Caki2 (cell line): ENCODE measurements at regions not wholly inside any gene's neighbourhood (a gene's known extent, or its start where the extent isn't known, plus 50 kb on each side); places are given as distances from the start of the nearest gene placed in this dataset.
"Not testable (repeated sequence)": the region's sequence is repeated elsewhere in the genome, so short reads cannot be mapped to it uniquely, and the experiment has no call there.

Experiments used
- DNase-seq: peaks from one replicate; pipeline ENCODE4 v3.0.0-alpha.2; 2015; ENCODE audit warnings: low read depth
- in situ Hi-C: cut with HindIII; loops from 2 replicates; pipeline ENCODE4 v1.10.0; 2016; ENCODE audit warnings: low sequenced_read_pairs, low pct_unique_long_range_greater_than_20kb, mixed read lengths

DNA sequence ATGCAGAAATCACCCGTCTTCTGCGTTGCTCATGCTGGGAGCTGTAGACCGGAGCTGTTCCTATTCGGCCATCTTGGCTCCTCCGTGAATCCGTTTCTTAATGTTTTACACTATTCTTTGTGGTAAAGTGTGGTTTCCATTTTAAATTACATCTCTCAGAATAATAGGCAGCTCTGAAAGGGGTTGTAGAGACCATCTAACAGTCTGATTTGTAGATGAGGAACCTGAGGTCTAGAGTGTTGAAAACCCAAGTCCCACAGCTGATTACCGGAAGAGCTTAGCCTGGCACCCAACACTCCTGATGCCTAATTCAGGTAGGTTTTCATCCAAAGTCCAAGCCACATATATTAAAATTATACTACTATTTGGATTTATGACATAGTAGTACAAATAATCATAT lies 144.0 kb downstream of the LEPR start:
- no peak for DNase-seq
- in situ Hi-C loops, result no loop called here

DNA sequence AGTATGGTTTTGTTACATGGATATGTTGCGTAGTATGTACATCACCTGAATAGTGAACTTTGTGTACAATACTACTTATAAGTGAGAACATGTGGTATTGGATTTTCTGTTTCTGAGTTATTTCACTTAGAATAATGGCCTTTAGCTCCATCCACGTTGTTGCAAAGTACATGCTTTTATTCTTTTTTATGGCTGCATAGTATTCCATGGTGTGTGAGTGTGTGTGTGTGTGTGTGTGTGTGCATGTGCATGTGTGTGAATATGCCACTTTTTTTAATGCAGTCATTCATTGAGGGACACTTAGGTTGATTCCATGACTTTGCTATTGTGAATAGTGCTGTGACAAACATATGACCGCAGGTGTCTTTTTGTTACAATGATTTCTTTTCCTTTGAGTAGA lies 147.8 kb downstream of the LEPR start:
- in situ Hi-C loops, result no loop called here
- no peak for DNase-seq

DNA sequence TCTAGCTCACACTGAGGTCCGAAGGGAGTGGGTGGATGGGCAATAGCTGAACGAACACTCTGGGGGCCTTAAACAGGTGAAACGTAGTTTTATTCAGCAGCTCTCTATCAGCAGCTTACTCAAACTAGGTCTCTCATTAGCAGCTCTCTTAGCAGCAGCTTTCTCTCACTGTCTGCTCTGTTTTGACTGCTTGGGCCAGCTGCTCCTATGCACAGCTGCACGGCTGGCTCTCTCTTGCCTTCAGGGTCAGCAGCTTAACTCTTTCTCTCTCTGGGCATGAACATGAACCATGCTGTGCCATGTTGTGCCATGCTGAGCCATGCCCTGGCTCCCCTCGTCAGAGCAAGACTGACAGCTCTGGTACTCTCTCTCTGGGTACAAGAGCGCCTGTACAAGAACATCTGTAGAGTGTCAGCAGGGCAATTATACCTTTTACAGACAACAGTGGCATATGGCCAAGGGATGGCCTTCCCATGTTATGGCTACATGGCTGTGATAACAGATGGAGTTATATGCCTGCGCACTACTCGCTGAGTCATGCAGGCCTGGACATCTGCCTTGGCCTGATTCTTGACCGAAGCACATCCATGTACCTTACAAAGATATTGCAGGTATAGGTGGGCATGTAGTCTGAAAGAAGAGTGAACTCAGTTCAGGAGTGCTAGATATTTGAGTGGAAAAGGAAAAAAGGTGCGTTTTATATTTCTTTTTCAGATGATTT lies 152.4 kb downstream of the LEPR start:
- in situ Hi-C loops, result no loop called here

DNA sequence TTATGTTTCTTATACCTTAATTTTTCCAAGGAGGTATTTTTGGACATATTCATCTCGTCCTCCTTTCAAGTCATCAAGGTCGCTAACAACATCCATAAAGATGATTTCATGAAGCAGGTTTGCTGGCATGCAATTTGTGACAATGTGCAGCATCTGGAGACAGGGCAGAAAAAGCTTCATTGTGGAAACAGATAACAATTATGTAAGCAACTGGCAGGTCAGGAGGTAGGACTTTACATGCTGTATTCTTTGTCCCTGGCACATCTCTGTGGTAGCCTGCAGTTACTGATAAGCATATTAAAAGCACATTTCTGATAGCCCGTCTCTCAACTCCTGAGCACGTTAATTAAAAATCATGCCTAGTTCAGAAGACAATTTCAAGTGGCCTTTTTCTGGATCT lies 156.8 kb downstream of the LEPR start:
- DNase-seq, result no peak
- in situ Hi-C loops, result no loop called here

More for the DNA sequence above, 152.4 kb downstream of the LEPR start:
- DNase-seq, result no peak

DNA sequence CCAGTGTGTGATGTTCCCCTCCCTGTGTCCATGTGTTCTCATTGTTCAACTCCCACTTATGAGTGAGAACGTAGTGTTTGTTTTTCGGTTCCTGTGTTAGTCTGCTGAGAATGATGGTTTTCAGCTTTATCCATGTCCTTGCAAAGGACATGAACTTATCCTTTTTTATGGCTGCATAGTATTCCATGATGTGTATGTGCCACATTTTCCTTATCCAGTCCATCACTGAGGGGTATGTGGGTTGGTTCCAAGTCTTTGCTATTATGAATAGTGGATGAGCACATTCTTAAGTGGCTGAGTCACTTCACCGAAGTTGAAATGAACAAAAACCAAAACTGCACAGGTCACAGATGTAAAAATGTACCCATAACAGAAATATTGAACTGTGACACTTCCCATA lies 157.5 kb downstream of the LEPR start:
- in situ Hi-C loops, DNase-seq: not testable (repeated sequence)

DNA sequence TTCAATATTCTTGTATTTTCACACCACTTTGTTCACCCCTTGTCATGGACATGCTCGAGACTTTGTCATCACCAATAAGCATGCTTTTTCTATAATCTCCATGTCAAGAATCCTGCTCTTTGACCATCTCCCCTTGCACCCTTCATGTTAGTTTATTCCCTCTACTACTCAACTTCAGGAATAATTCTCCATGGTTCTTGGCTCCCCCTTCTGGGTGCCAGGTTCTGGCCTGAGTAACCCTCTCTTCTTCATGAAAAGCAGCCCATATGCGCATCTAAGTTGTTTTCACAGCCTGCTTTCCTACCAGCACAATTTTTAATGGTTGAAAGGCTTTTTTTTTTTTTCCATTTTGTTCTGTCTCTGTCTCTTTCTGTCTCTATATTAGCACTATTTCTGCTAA lies 160.7 kb downstream of the LEPR start:
- in situ Hi-C loops, result no loop called here
- no peak for DNase-seq

DNA sequence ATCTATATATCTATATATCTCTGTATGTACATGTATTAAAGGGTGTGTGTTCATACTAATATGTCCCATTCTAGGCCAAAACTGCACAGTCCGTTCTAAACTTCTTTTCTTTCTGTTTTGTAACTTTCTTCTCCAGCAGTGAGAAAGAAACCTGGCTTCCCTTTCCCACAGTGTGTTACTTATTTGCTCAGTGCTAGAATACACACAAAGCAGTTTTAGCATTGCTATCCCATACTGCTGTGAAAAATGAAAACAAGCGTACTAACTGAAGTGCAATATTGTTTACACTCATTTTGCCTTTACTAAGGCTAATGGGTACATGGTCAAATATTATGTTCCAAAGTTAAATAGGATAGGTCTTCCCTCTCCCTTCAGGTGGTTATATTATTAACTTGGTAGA lies 163.9 kb downstream of the LEPR start:
- in situ Hi-C loops, result no loop called here
- DNase-seq, result no peak

DNA sequence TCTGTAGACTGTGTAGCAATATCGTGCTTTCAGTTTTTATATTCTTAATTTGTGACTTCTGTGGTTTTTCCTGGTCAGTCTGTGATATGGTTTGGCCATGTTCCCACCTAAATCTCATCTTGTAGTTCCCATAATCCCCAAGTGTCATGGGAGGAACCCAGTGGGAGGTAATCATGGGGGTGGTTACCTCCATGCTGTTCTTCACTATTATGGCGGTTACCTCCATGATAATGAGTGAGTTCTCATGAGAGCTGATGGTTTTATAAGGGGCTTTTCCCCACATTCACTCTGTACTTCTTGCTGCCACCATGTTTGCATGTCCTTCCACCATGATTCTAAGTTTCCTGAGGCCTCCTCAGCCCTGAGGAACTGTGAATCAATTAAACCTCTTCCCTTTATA lies 169.8 kb downstream of the LEPR start:
- in situ Hi-C loops, result no loop called here
- no peak for DNase-seq

DNA sequence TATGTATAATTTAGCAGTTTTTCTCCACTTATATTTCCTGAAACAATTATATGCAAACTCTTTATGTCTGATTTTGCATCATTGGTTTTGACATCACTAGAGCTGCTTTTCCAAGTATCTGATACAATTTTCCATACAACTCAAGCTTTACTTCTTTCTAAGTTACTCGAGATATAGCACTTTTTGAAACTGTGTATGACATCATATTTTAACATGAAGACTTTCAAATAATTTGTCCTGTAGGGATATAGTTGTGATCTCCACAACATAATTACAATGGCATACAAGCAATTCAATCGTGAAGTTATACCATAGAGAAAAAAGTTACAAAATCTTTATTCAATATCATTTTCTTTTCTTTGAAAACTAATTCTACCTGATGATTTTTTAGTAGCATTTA lies 173.0 kb downstream of the LEPR start:
- no peak for DNase-seq
- in situ Hi-C loops, result no loop called here

DNA sequence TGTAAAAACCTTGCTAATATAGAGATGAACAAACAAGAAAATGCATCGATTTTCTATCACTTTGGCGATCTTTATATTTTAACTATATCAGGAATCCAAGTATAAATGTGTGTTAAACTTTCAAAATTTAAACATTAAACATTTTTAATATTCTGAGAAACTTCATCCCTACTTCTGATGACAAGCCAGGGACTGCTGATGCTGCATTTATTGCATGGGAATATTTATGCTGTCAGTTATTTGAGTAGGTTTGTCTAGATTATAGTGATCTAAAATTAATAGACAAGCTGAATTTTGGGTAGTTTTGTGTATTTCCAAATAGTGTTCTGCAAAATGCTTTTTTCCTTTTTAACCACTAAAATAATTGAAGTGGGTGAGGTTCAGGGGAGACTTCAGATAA lies 175.3 kb downstream of the LEPR start:
- in situ Hi-C loops, result no loop called here
- DNase-seq, result no peak

DNA sequence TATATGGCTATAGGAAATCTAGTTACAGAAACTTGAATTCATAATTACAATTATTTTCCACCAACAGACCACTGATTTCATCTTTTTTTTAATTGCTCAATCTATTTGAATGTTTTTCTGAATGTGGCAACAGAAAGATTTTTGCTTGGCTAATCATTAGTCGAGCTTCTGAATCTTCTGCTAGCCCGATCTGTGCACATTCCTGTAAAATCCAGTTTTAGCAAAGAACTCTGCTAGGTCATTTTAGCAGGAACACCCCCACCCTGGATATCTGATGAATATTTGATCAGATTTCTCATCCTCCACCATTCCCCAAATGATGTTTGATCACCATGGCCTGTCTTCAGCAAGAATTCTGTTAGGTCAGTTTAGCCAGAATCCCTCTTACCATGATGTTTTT lies 176.3 kb downstream of the LEPR start:
- in situ Hi-C loops, result no loop called here
- DNase-seq, result no peak

DNA sequence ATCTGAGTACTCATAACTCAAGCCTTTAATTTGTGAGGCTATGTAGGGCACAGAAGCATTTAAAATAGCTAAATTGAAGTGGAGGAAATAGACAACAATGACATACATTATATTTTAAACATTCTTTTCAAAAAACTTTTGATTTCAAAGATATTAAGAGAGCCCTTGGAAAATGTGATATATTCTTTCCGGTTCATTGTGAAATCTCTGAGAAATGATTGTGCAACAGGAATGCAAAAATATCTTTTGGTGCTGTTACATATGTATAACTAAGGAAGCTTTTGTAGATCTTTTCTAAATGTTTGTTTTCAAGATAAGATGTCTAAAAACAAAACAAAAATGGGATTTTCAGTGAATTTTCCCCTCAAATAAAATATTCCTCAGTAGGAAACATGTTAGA lies 185.2 kb downstream of the LEPR start:
- in situ Hi-C loops, result no loop called here
- DNase-seq, result no peak

DNA sequence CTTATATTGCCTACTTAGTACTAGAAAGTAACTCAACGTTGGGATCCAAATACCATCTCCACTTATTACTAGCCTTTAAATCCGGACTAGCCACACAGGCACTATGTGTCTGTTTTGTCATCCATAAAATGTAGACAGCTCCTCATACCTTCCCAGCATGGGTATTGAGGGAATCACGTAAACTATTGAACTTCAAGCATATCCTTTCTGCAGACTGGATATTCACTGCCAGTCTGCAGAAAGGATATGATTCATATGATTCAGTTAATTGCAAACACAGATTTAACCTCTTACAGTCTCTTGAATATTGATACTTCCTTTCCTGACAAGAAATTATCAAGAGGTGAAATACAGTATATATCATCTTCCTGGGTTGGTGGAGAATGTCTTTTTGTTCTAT lies 186.0 kb downstream of the LEPR start:
- DNase-seq, result no peak
- in situ Hi-C loops, result no loop called here

DNA sequence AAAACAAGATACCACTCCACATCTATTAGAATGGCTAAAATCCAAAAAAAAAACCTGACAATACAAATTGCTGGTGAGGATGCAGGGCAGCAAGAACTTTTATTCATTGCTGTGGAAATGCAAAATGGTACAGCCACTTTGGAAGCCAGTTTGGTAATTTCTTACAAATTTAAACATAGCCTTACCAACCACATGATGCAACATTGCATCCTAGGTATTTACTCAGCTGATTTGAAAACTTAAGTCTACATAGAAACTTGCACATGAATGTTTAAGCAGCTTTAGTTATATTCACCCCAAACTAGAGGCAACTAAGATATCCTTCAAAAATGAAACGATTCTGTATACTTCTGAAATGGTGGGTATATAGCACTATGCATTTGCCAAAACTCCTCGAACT lies 178.8 kb upstream of the PDE4B start:
- DNase-seq, result no peak
- in situ Hi-C loops, result no loop called here

DNA sequence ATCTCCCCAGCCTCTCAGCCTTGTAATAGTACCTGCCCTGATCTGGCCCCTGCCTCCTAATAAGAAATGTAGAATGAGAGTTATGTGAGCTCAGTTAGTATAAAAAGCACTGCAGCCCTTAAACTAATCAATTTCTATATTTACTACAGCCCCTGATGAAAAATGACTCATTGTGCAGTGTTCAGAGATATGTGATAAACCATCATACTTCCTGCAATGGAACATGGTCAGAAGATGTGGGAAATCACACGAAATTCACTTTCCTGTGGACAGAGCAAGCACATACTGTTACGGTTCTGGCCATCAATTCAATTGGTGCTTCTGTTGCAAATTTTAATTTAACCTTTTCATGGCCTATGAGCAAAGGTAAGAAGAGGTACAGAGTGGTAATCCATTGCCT lies 176.8 kb upstream of the PDE4B start:
- in situ Hi-C loops, result no loop called here
- no peak for DNase-seq

DNA sequence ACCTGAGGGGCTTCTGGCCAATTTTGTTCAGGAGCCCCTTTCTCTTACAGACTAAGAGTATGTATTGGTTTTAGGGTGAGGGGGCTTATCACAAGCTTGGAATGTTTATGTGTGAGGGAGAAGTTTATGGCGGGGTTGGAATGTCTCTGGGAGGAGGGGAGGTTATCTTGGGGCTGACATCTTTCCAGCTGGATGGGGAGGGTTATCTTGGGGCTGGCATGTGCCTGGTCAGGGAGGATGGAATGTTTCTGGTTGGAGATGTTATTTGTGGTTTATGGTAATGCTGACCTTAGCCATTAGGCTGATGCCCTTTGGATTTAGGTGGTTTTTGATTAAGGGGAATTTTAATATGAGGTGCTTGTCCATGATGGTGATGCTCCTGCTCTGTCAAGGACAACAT lies 171.0 kb upstream of the PDE4B start:
- in situ Hi-C loops, result not testable (repeated sequence)
- peak; percentile 6 for DNase-seq

DNA sequence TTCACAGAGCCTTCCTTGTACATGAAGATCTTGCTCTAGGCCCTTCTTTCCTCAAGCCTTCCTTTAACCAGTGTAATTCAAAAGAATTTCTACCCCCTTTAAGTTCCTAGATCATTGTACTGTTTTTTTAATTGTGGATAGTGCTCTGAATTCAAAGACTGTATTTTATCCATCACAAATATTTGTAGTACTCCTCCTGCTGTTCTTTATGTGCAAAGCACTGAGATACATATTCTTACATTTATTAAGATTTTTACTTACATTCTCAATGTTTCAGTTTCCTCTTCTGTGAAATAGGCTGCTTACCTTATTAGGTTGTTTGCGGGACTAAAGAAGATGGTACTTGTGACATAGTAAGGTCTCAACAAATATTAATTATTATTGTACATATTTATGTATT lies 168.8 kb upstream of the PDE4B start:
- in situ Hi-C loops, result no loop called here
- DNase-seq, result no peak

DNA sequence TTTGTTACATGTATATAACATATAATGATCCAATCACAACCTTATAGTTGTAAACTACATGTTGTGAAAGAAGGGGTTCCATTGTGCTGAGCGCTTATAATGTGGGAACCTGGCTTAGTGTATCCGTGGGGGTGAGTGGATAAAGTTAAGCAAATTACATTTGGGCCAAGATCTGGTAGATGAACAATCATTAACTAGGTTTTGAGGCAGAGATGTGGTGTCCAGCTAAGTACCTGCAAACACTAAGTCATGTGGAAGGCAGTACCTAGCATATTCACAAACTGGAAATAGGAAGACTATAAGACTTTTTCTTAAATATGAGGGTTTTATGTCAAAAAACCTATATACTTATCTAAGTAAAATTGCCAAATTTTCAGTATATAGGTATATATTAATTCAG lies 167.2 kb upstream of the PDE4B start:
- in situ Hi-C loops, result no loop called here
- no peak for DNase-seq

DNA sequence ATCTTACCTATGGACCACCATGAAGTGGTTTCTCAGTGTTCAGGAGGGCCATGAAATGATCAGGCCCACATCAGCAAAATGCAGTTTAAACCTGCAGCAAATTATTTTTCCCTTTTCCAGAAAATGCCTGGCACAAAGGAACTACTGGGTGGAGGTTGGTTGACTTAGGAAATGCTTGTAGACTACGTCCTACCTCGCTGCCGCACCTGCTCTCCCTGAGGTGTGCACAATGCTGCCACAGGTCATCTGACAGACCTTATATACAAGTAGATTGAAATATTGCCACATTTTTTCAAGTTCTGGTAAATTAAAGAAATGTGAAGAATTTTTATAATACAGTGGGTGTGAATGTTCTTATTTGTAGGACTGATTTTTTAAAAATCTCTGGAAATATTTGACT lies 166.7 kb upstream of the PDE4B start:
- in situ Hi-C loops, result no loop called here
- DNase-seq, result no peak

DNA sequence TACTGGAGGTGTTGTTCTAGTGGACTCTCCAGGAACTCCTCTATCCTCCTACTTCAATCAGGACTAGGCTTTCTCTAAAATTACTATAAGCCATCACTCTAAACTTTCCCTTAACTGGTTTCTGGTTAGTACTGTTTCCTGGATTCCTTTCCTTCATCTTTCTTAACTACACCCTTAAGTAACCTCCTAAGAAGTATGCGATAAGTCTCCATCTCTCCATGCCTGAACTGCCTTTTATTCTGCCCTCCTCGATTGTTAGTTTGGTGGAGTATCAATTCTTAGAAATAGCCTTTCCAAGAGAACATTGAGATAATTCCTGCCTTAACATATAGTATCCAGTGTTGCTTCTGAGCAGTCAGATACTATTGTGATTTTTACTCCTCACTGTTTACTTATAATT lies 162.9 kb upstream of the PDE4B start:
- no peak for DNase-seq
- in situ Hi-C loops, result no loop called here

DNA sequence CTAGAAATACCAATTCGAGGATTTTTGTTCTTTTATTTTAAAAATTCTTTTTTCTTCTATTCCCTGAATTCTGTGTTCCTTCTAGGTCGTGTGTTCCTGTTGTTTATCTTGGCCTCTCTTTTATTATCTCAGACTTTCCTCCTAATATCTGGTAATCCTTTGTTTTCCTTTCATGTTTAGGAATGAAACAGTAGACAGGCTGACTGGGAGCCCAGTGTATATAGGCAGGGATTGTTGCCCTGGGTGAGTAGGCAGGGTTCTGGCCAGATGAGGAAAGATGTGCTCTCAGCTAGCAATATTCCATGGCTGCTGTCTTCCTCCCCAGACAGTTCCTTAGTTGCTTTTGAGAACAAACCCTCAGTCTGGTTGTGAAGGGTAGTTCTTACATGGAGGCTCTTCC lies 161.8 kb upstream of the PDE4B start:
- DNase-seq, result peak; percentile 14
- in situ Hi-C loops, result no loop called here
